Liver (tissue), 8 donors: ENCODE measurements at regions not wholly inside any gene's neighbourhood (a gene's known extent, or its start where the extent isn't known, plus 50 kb on each side); places are given as distances from the start of the nearest gene placed in this dataset.

Source experiments
- DNase-seq: peaks from one replicate; pipeline ENCODE4 v3.0.0-alpha.2; 2017; ENCODE audit warnings: low spot score
- H3K27ac ChIP-seq, 2 donors: one replicate each; pipeline ENCODE4 v1.7.0; 2013; ENCODE audit warnings: inconsistent platforms in 2 of 2, low read length in 2 of 2, control low read depth in 1 of 2, low read depth in 1 of 2, mild to moderate bottlenecking in 1 of 2
- H3K27me3 ChIP-seq, 4 donors: one replicate each; pipeline versions ENCODE4 v1.6.1 to v1.7.0; 2013; ENCODE audit warnings: low read length in 3 of 4, inconsistent platforms in 1 of 4, mild to moderate bottlenecking in 1 of 4, moderate library complexity in 1 of 4; ENCODE audit not compliant: control insufficient read depth in 4 of 4, insufficient read depth in 4 of 4
- H3K36me3 ChIP-seq, 4 donors: one replicate each; pipeline versions ENCODE4 v1.6.1 to v1.7.0; 2013; ENCODE audit warnings: low read length in 3 of 4, mild to moderate bottlenecking in 3 of 4, low read depth in 1 of 4, moderate library complexity in 1 of 4; ENCODE audit not compliant: control insufficient read depth in 4 of 4, insufficient read depth in 3 of 4
- H3K4me1 ChIP-seq, 4 donors: one replicate each; pipeline versions ENCODE4 v1.6.1 to v1.7.0; 2013; ENCODE audit warnings: low read length in 3 of 4, mild to moderate bottlenecking in 3 of 4, moderate library complexity in 1 of 4; ENCODE audit not compliant: control insufficient read depth in 4 of 4, insufficient read depth in 4 of 4
- H3K4me3 ChIP-seq, 3 donors: one replicate each; pipeline versions ENCODE4 v1.6.1 to v1.7.0; 2013; ENCODE audit warnings: low read length in 3 of 3, control low read depth in 1 of 3, low read depth in 1 of 3, mild to moderate bottlenecking in 1 of 3
- H3K9ac ChIP-seq, 2 donors: one replicate each; pipeline ENCODE4 v1.7.0; 2013; ENCODE audit warnings: low read length in 2 of 2, mild to moderate bottlenecking in 2 of 2, moderate library complexity in 2 of 2, control low read depth in 1 of 2, low read depth in 1 of 2
- H3K9me3 ChIP-seq, 4 donors: one replicate each; pipeline versions ENCODE4 v1.6.1 to v1.7.0; 2013; ENCODE audit warnings: low read length in 3 of 4; ENCODE audit not compliant: control insufficient read depth in 4 of 4
- ATF3 ChIP-seq: IDR thresholded peaks from 2 replicates; pipeline ENCODE4 v1.6.1; 2016; ENCODE audit warnings: antibody characterized with exemption
- CTCF ChIP-seq: fragments of 150-350 bp; IDR thresholded peaks from 2 replicates; pipeline ENCODE4 v1.5.1; 2017; ENCODE audit warnings: improper control_type of control experiment, low read depth, low read length; ENCODE audit not compliant: missing input control
- EGR1 ChIP-seq, 2 donors: IDR thresholded peaks; 2 replicates each; pipeline ENCODE4 v1.6.1; 2016 to 2018; ENCODE audit warnings: antibody characterized with exemption in 2 of 2, low read depth in 2 of 2
- FOXA1 ChIP-seq: IDR thresholded peaks from 2 replicates; pipeline ENCODE4 v1.6.1; 2016; ENCODE audit warnings: antibody characterized with exemption
- GABPA ChIP-seq, 2 donors: IDR thresholded peaks in 1 of 2; conservative IDR thresholded peaks in 1 of 2; 2 replicates each; pipeline ENCODE4 v1.6.1; 2016; ENCODE audit warnings: antibody characterized with exemption in 2 of 2, mild to moderate bottlenecking in 1 of 2, moderate library complexity in 1 of 2
- HNF4A ChIP-seq, 2 donors: conservative IDR thresholded peaks; 2 replicates each; pipeline ENCODE4 v1.6.1; 2016; ENCODE audit warnings: antibody characterized with exemption in 2 of 2, mild to moderate bottlenecking in 2 of 2
- HNF4G ChIP-seq: IDR thresholded peaks from 2 replicates; pipeline ENCODE4 v1.6.1; 2016; ENCODE audit warnings: antibody characterized with exemption
- JUND ChIP-seq, 2 donors: IDR thresholded peaks; 2 replicates each; pipeline ENCODE4 v1.6.1; 2016; ENCODE audit warnings: antibody characterized with exemption in 2 of 2
- MAX ChIP-seq: IDR thresholded peaks from 2 replicates; pipeline ENCODE4 v1.6.1; 2016; ENCODE audit warnings: antibody characterized with exemption
- NR2F2 ChIP-seq: IDR thresholded peaks from 2 replicates; pipeline ENCODE4 v1.6.1; 2016; ENCODE audit warnings: antibody characterized with exemption
- RAD21 ChIP-seq, 2 donors: IDR thresholded peaks; 2 replicates each; pipeline ENCODE4 v1.6.1; 2016; ENCODE audit warnings: antibody characterized with exemption in 2 of 2, mild to moderate bottlenecking in 2 of 2
- REST ChIP-seq: IDR thresholded peaks from 2 replicates; pipeline ENCODE4 v1.6.1; 2016; ENCODE audit warnings: antibody characterized with exemption, mild to moderate bottlenecking
- SP1 ChIP-seq: IDR thresholded peaks from 2 replicates; pipeline ENCODE4 v1.6.1; 2018; ENCODE audit warnings: antibody characterized with exemption, mild to moderate bottlenecking
- YY1 ChIP-seq: IDR thresholded peaks from 2 replicates; pipeline ENCODE4 v1.6.1; 2016; ENCODE audit warnings: antibody characterized with exemption, mild to moderate bottlenecking
- ZBTB33 ChIP-seq: IDR thresholded peaks from 2 replicates; pipeline ENCODE4 v1.6.1; 2016; ENCODE audit warnings: antibody characterized with exemption
- WGBS: extraction: QIAGEN DNeasy Blood & Tissue Kit; methylation state at CpG from one replicate; pipeline ENCODE4 v1.1.7; 2013; 5-methylcytosine and 5-hydroxymethylcytosine counted together
- donor health status: healthy.
- donor health status: healthy.
- donor health status: healthy.
- donor health status: healthy.
- donor health status: healthy.

GRCh38 chr13:105846923-105847322, 688.5 kb downstream of the EFNB2 start:
- no peak overlapping the region for H3K4me3 ChIP-seq
- no peaks in the 10 kb centered on the region for H3K36me3 ChIP-seq
- H3K9ac ChIP-seq = no peak overlapping the region
- no peak for TF ChIP-seq NR2F2
- no peak for TF ChIP-seq YY1
- TF ChIP-seq CTCF = no peak
- no peak for TF ChIP-seq JUND (IDR thresholded peaks at IDR 0.05)
- no peak for TF ChIP-seq GABPA (IDR thresholded peaks at IDR 0.05 in 1 of 2, conservative IDR thresholded peaks at IDR 0.05 in 1 of 2)
- no peak for TF ChIP-seq HNF4G
- TF ChIP-seq SP1 = no peak
- no peak for TF ChIP-seq HNF4A (conservative IDR thresholded peaks at IDR 0.05)
- TF ChIP-seq FOXA1 = no peak
- no peak for TF ChIP-seq REST
- TF ChIP-seq ATF3 = no peak
- TF ChIP-seq MAX = no peak
- TF ChIP-seq ZBTB33 = no peak
- TF ChIP-seq EGR1 (IDR thresholded peaks at IDR 0.05; ENCODE audit: low read depth in 2 of 2) = no peak
- TF ChIP-seq RAD21 (IDR thresholded peaks at IDR 0.05) = no peak
- H3K9me3 ChIP-seq = no peaks in the 10 kb centered on the region
- WGBS = 68% methylated on average over 1 of the region's 1 CpG
- H3K27me3 ChIP-seq = peaks cover 0 to 3% (median 0%) of the 10 kb centered on the region in 4 donors
- no peaks in the 10 kb centered on the region for H3K4me1 ChIP-seq
- no peak for DNase-seq
- no peak overlapping the region for H3K27ac ChIP-seq

GRCh38 chr13:105841286-105841685, 694.2 kb downstream of the EFNB2 start:
- Histone ChIP-seq H3K9ac (no peak overlapping the region), H3K4me3 (no peak overlapping the region), H3K36me3 (no peaks in the 10 kb centered on the region), H3K9me3 (no peaks in the 10 kb centered on the region), H3K27ac (no peak overlapping the region), H3K27me3 (no peaks in the 10 kb centered on the region), H3K4me1 (no peaks in the 10 kb centered on the region)
- WGBS = 62% methylated on average over 3 of the region's 3 CpGs
- no peak for TF ChIP-seq RAD21 (IDR thresholded peaks at IDR 0.05)
- no peak for DNase-seq
